HepG2 (cell line): ENCODE measurements at regions not wholly inside any gene's neighbourhood (a gene's known extent, or its start where the extent isn't known, plus 50 kb on each side); places are given as distances from the start of the nearest gene placed in this dataset.
A peak's percentile ranks its signal among the peaks of the same experiment; 100 is the strongest.

Source experiments
- AHDC1 ChIP-seq: sonication (generic); formaldehyde crosslinking; IDR thresholded peaks from 2 replicates; pipeline ENCODE4 v1.5.1; 2020; ENCODE audit warnings: mild to moderate bottlenecking, missing genetic modification reagents, borderline replicate concordance
- ATM ChIP-seq: fragments of 450-650 bp; IDR thresholded peaks from 2 replicates; pipeline ENCODE4 v1.7.1; 2017; ENCODE audit warnings: mild to moderate bottlenecking, borderline replicate concordance
- CHCHD3 ChIP-seq: sonication (generic); formaldehyde crosslinking; IDR thresholded peaks from 2 replicates; pipeline ENCODE4 v1.8.0; 2022; ENCODE audit warnings: mild to moderate bottlenecking, missing genetic modification reagents, moderate library complexity
- EP300 ChIP-seq, 3 experiments: sonication (generic) in 1 of 3; formaldehyde crosslinking in 1 of 3; IDR thresholded peaks; 2 replicates each; pipeline versions ENCODE4 v1.5.1 to v1.6.1; 2011 to 2020; ENCODE audit warnings: low read depth in 2 of 3, low read length in 2 of 3, borderline replicate concordance in 1 of 3, improper control_type of control experiment in 1 of 3, mild to moderate bottlenecking in 1 of 3, missing genetic modification reagents in 1 of 3, moderate library complexity in 1 of 3
- FOXC1 ChIP-seq: sonication (generic); formaldehyde crosslinking; IDR thresholded peaks from 2 replicates; pipeline ENCODE4 v1.8.0; 2022; ENCODE audit warnings: mild to moderate bottlenecking, missing genetic modification reagents, borderline replicate concordance
- HMGXB4 ChIP-seq, 2 experiments: sonication (generic) in 1 of 2; formaldehyde crosslinking in 1 of 2; IDR thresholded peaks; 2 replicates each; pipeline versions ENCODE4 v1.4.0 to v1.6.1; 2018 to 2020; ENCODE audit warnings: missing genetic modification reagents in 2 of 2, borderline replicate concordance in 1 of 2, low read depth in 1 of 2, mild to moderate bottlenecking in 1 of 2, missing biosample characterization in 1 of 2
- HNF4A ChIP-seq: sonication (generic); formaldehyde crosslinking; IDR thresholded peaks from 2 replicates; pipeline ENCODE4 v1.4.0; 2020; ENCODE audit warnings: missing genetic modification reagents
- KLF12 ChIP-seq: sonication (generic); formaldehyde crosslinking; IDR thresholded peaks from 2 replicates; pipeline ENCODE4 v1.4.0; 2020; ENCODE audit warnings: missing genetic modification reagents, borderline replicate concordance
- NFKB2 ChIP-seq: sonication (generic); formaldehyde crosslinking; IDR thresholded peaks from 2 replicates; pipeline ENCODE4 v1.4.0; 2020; ENCODE audit warnings: missing genetic modification reagents, borderline replicate concordance
- TEAD3 ChIP-seq: optimal IDR thresholded peaks from 2 replicates; pipeline ENCODE3; 2016; ENCODE audit warnings: borderline replicate concordance
- U2AF2 ChIP-seq: fragments of 200-400 bp; formaldehyde crosslinking; IDR thresholded peaks from 2 replicates; pipeline ENCODE4 v1.6.1; 2017; ENCODE audit warnings: low read depth, mild to moderate bottlenecking, low read length
- XRCC5 ChIP-seq: fragments of 200-400 bp; formaldehyde crosslinking; optimal IDR thresholded peaks from 2 replicates; pipeline ENCODE3; 2017; ENCODE audit warnings: mild to moderate bottlenecking, low read length
- ZFP36L2 ChIP-seq: sonication (generic); formaldehyde crosslinking; IDR thresholded peaks from 2 replicates; pipeline ENCODE4 v1.4.0; 2020; ENCODE audit warnings: missing genetic modification reagents
- ZNF598 ChIP-seq: sonication (generic); formaldehyde crosslinking; IDR thresholded peaks from 2 replicates; pipeline ENCODE4 v1.5.1; 2020; ENCODE audit warnings: mild to moderate bottlenecking, missing genetic modification reagents, borderline replicate concordance
- ZNF839 ChIP-seq: sonication (generic); formaldehyde crosslinking; IDR thresholded peaks from 2 replicates; pipeline ENCODE4 v1.4.0; 2020; ENCODE audit warnings: missing genetic modification reagents, mild to moderate bottlenecking, borderline replicate concordance
- ZSCAN20 ChIP-seq: sonication (generic); formaldehyde crosslinking; IDR thresholded peaks from 2 replicates; pipeline ENCODE4 v1.4.0; 2020; ENCODE audit warnings: missing genetic modification reagents, mild to moderate bottlenecking, borderline replicate concordance
- TF ChIP-seq, protein P1 (sequence below): sonication (generic); formaldehyde crosslinking; IDR thresholded peaks from 2 replicates; pipeline ENCODE4 v1.4.0; 2020; ENCODE audit warnings: missing genetic modification reagents, low read depth, mild to moderate bottlenecking, borderline replicate concordance
- TF ChIP-seq, protein P2 (sequence below): sonication (generic); IDR thresholded peaks from 2 replicates; pipeline ENCODE4 v1.6.1; 2016; ENCODE audit warnings: low read depth, borderline replicate concordance
- TF ChIP-seq, protein P3 (sequence below): sonication (generic); formaldehyde crosslinking; IDR thresholded peaks from 2 replicates; pipeline ENCODE4 v1.4.0; 2020; ENCODE audit warnings: missing genetic modification reagents
- TF ChIP-seq, protein P4 (sequence below): sonication (generic); formaldehyde crosslinking; IDR thresholded peaks from 2 replicates; pipeline ENCODE4 v1.8.1; 2023; ENCODE audit warnings: mild to moderate bottlenecking, missing genetic modification reagents, borderline replicate concordance

DNA sequence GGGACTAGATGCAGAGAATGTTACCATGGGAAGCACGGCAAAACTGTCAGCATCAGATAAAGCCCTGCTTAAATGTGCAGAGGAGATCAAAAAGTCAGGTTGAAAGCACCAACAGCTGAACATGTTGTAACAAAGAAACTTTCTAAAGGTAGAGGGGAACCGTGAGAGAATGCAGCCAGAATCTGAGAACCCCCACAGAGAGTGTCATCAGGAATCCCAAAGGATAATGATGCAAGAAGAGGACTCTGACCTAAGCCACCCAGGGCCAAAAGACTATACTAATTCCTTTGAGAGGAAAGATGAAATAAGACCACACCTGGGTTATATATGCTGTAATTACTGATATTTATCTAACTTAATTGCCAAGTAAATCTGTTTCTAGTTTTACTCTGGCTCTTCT lies 116.6 kb downstream of the PCSK1 start (continued):
- TF ChIP-seq ATM (no peak), TEAD3 (CRISPR knock-in tag) (peak; percentile 40), U2AF2 (no peak), HMGXB4 (CRISPR knock-in tag; IDR thresholded peaks at IDR 0.05; ENCODE audit: borderline replicate concordance in 1 of 2, low read depth in 1 of 2) (no peak), NFKB2 (CRISPR knock-in tag) (no peak), ZNF598 (CRISPR knock-in tag) (no peak), CHCHD3 (CRISPR knock-in tag) (no peak), FOXC1 (CRISPR knock-in tag) (no peak), ZFP36L2 (CRISPR knock-in tag) (no peak), EP300 (IDR thresholded peaks at IDR 0.05; ENCODE audit: low read depth in 2 of 2, low read length in 2 of 2) (peak in 1 of 2 experiments; percentile 63; a peak in 1 of 4 replicates), EP300 (CRISPR knock-in tag; IDR thresholded peaks at IDR 0.05; ENCODE audit: borderline replicate concordance) (no peak), KLF12 (no peak), ZSCAN20 (CRISPR knock-in tag) (no peak), XRCC5 (no peak), ZNF839 (CRISPR knock-in tag) (no peak), HNF4A (CRISPR knock-in tag) (peak; percentile 69; the same call in 1 of the 2 replicates), AHDC1 (CRISPR knock-in tag) (no peak)
- TF ChIP-seq, protein P1, sequence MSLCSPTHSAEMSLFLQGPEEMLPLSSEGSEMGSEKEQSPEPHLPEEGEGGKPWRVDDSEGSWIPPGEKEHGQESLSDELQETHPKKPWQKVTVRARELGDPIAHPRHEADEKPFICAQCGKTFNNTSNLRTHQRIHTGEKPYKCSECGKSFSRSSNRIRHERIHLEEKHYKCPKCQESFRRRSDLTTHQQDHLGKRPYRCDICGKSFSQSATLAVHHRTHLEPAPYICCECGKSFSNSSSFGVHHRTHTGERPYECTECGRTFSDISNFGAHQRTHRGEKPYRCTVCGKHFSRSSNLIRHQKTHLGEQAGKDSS (CRISPR knock-in tag), result no peak
- TF ChIP-seq, protein P2, sequence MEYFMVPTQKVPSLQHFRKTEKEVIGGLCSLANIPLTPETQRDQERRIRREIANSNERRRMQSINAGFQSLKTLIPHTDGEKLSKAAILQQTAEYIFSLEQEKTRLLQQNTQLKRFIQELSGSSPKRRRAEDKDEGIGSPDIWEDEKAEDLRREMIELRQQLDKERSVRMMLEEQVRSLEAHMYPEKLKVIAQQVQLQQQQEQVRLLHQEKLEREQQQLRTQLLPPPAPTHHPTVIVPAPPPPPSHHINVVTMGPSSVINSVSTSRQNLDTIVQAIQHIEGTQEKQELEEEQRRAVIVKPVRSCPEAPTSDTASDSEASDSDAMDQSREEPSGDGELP, result 0 out of 2 replicates have a peak, but pooled peaks have one; percentile 26
- TF ChIP-seq, protein P3, sequence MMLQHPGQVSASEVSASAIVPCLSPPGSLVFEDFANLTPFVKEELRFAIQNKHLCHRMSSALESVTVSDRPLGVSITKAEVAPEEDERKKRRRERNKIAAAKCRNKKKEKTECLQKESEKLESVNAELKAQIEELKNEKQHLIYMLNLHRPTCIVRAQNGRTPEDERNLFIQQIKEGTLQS (CRISPR knock-in tag), result peak; percentile 77
- TF ChIP-seq, protein P4, sequence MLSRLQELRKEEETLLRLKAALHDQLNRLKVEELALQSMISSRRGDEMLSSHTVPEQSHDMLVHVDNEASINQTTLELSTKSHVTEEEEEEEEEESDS (CRISPR knock-in tag), result no peak
